AG09309 (cell line): ENCODE measurements at regions not wholly inside any gene's neighbourhood (a gene's known extent, or its start where the extent isn't known, plus 50 kb on each side); places are given as distances from the start of the nearest gene placed in this dataset.

Source experiments
- DNase-seq: peaks from one replicate; pipeline ENCODE4 v3.0.0-alpha.2; 2010; ENCODE audit warnings: low read depth
- H3K4me3 ChIP-seq: 2 replicates; pipeline ENCODE4 v1.5.1; 2011; ENCODE audit warnings: mild to moderate bottlenecking, low read depth, low read length, moderate library complexity; ENCODE audit not compliant: control insufficient read depth
- TF ChIP-seq, protein P1 (sequence below): IDR thresholded peaks from 2 replicates; pipeline ENCODE4 v1.5.1; 2011; ENCODE audit warnings: mild to moderate bottlenecking, low read depth, low read length, inconsistent platforms; ENCODE audit not compliant: insufficient read depth, control insufficient read depth; ENCODE audit errors: missing control alignments

DNA sequence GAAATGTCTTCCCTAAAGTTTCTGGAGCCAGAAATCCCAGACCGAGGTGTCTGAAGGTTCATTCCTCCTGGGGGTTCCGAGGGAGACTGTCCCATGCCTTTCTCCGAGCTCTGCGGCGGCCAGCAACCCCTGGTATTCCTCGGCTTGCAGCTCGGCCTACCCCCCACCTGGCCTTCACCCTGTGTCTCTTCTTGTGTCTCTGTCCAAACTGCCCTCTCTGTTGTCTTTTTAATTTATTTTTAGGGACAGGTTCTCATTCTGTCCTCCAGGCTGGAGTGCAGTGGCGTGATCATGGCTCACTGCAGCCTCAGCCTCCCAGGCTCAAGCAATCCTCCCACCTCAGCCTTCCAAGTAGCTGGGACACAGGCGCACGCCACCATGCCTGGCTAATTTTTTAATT, 211.7 kb downstream of the SEC14L1 start:
- TF ChIP-seq, protein P1, sequence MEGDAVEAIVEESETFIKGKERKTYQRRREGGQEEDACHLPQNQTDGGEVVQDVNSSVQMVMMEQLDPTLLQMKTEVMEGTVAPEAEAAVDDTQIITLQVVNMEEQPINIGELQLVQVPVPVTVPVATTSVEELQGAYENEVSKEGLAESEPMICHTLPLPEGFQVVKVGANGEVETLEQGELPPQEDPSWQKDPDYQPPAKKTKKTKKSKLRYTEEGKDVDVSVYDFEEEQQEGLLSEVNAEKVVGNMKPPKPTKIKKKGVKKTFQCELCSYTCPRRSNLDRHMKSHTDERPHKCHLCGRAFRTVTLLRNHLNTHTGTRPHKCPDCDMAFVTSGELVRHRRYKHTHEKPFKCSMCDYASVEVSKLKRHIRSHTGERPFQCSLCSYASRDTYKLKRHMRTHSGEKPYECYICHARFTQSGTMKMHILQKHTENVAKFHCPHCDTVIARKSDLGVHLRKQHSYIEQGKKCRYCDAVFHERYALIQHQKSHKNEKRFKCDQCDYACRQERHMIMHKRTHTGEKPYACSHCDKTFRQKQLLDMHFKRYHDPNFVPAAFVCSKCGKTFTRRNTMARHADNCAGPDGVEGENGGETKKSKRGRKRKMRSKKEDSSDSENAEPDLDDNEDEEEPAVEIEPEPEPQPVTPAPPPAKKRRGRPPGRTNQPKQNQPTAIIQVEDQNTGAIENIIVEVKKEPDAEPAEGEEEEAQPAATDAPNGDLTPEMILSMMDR, result no peak
- H3K4me3 ChIP-seq, result no peak overlapping the region
- DNase-seq, result no peak

DNA sequence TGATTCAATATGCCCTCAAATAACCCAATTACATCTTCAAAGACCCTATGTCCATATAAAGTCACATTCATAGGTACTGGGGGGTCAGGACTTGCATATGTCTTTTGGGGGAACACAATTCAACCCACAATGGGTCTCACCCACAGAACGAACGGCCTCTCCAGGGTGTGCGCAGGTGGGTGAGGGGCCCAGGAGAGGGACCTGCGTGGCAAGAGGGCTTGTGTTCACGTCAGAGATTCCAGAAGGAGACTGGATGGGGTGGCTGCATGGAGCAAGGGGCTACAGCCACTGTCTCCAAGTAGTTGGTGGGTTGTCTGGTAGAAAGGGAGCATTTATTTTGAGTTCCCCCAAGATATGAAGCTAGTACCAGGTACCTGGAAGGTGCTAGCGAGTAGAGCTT, 212.2 kb downstream of the SEC14L1 start:
- TF ChIP-seq, protein P1, result no peak
- DNase-seq, result no peak
- no peak overlapping the region for H3K4me3 ChIP-seq

DNA sequence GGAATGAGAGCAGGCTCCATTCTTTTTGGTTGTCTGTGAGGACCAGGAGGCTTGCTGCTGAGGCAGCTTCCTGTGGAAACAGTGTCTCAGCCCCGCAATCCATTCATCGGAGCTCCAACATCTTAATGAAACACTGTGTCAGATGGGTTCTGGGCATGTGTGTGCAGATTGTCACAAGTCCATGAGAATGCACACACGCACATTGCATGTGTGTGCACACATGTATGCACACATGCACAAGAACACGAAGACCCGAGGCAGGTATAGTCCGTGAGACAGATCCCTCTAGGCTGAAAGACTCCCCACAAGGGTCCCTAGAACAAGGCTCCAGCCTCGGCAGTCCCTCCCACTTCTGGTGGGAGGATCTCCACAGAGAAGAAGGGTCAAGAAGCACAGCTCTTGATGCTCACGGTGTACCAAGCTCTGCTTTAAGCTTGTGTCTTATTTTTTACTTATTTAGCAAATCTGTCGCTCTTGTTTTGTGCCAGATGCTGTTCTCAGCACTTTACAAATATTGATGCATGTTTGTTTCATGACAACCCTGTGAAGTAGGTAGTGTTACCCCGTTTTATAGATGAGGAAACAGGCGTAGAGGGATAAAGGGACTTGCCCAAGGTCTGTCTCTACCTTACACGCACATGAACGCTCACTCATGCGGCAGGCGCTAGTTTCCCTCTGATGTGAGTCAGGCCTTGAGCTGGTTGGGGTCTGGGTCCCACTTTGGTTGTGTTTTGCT, 213.1 kb downstream of the SEC14L1 start:
- TF ChIP-seq, protein P1, result no peak
- no peak overlapping the region; the same call in 1 of the 2 replicates for H3K4me3 ChIP-seq

DNA sequence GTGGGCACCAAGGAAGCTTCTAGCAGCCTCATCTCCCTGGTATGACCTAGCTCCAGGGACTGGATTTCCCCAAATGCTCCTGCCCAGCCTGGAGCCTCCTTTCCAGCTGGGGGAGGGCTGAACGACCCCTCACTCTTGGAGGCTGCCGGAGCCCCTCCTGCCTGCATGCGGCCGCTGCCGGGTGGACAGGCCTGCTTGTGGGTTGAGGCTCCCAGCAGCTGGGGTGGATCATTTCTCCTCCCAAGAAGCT, 213.6 kb downstream of the SEC14L1 start:
- DNase-seq, result no peak
- TF ChIP-seq, protein P1, result no peak
- H3K4me3 ChIP-seq, result no peak overlapping the region; the same call in 1 of the 2 replicates

More for the DNA sequence above, 213.1 kb downstream of the SEC14L1 start:
- DNase-seq, result no peak

DNA sequence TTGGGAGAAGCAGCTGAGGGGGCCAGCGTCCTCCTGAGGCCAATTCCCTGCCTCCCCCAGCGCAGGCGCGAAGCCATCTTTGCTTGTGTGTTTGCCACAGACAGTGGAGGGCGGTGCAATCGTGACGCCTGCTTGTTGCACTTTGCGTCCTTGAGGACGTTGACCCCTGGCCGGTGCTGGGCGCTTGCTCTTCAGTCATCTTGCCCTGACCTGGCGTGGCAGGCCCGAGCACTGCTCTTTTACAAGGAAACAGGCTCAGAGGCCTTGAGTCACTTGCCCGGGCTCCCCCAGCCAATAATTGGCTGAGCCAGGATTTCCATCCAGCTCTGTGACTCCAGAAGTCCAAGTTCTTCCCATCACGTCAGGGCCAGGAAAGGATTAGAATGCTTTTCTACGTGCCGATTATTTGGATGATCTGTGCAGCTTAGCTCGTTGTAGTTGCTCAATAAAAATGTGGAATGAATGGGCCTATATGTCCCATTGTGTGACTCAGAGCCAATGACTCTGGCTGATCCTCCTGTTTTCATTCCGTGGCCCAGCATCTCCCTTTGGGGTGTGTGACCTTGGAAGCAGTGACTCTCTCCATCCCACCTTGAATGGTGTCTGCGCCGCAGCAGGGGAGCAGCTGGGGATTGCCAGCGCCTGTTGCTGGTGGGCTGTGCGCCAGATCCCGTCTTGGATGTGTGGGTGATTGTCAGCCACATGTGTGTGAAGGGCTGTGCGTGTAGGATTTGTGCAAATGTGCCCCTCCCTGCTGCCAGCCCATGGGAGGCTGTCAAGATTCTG, 214.1 kb downstream of the SEC14L1 start:
- TF ChIP-seq, protein P1, result peak; percentile 16
- DNase-seq, result peak; percentile 97
- H3K4me3 ChIP-seq, result no peak overlapping the region; the same call in 1 of the 2 replicates

DNA sequence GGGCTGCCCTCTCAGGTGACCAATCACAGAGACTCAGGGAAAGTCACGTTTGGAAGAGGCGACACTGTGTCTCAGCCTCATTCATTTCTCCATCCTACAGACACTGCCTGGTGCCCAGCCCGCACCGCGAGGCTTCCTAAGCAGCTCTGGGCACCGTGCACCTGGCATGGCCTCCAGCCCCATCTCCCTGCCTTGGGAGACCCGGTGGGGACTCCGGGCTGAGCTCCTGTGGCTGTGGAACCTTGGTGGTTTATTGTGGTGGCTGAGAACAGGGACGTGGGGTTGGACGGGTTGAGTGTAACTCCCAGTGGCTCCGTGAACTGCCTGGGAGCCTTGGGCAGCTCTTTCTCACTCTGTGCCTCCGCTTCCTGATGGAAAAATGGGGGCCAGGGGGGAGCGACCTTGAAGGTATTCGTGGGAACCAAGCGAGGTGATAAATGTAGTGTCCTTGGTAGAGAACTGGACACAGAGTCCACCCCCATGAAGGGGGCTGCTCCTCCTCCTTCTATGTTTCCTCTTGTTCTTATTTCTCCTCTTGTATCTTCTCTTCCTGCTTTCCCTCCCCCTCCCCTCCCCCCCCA, 215.4 kb downstream of the SEC14L1 start:
- no peak for DNase-seq
- H3K4me3 ChIP-seq, result no peak overlapping the region
- TF ChIP-seq, protein P1, result no peak
